ENCODE measurements at regions not wholly inside any gene's neighbourhood (a gene's known extent, or its start where the extent isn't known, plus 50 kb on each side); places are given as distances from the start of the nearest gene placed in this dataset.

DNA sequence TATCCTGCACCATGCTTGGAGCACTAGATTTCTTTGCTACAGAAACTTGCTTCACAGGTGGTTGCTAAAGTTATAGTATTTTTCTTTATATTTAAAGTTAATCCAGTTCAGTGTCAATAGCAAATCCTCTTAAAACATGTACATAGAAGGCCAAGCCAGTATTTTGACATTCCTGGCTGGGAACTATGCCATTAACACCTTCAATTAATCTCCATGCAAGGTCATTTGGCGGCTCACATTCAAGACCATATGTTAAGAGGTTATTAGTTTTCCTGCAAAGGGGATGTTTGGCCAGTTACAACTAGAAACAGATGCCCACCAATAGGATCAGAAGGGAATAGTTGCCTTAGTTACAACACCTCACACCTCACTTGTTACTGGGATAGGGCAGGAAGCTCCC is 261.3 kb upstream of the MEIS1 start:
- WGBS, 2 experiments (ENCODE audit: extremely low coverage in 1 of 2, insufficient coverage in 1 of 2, insufficient read length in 1 of 2, insufficient replicate concordance in 2 of 2, low coverage in 1 of 2, low lambda C conversion rate in 2 of 2, missing lambda C conversion rate in 1 of 2) = 90% methylated on average over 1 of the region's 1 CpG; no CpG with 5 or more reads in 1 of the 2 experiments
- H3K79me1 ChIP-seq (ENCODE audit: low read depth, low read length) = no peaks in the 10 kb centered on the region
- ChIA-PET POLR2A (ENCODE audit: partially characterized antibody) (interaction anchor here (0.6 kb wide), 1 partner anchor 29 kb away, joined by 3 read pairs; no protein-coding TSS in a partner anchor), CTCF (ENCODE audit: partially characterized antibody) (no interaction called here)
- H2BK5ac ChIP-seq (ENCODE audit: low read depth, low read length) = no peak overlapping the region
- no peak overlapping the region for H3K56ac ChIP-seq (replicated peaks; ENCODE audit: insufficient read length, low read depth, low read length)
- no peak overlapping the region for H2BK20ac ChIP-seq (ENCODE audit: low read length)
- peaks cover 7 to 9% of the 10 kb centered on the region in 2 experiments for H3K9me3 ChIP-seq (ENCODE audit: insufficient read depth in 2 of 2, low read depth in 1 of 2, low read length in 1 of 2)
- no peaks in the 10 kb centered on the region for H3K27me3 ChIP-seq (replicated peaks in 1 of 4; ENCODE audit: control insufficient read depth in 3 of 4, extremely low read depth in 1 of 4, insufficient read depth in 3 of 4, low read length in 3 of 4)
- no peaks in the 10 kb centered on the region; the same call in 1 of the 2 replicates for H3K23me2 ChIP-seq (ENCODE audit: low read depth, low read length)
- FAIRE-seq (no peak), DNase-seq (ENCODE audit: low read depth in 1 of 2, low spot score in 2 of 2) (no peak)
- H3K18ac ChIP-seq (ENCODE audit: extremely low read depth, low read length) = no peak overlapping the region
- no peak overlapping the region for H3K4me2 ChIP-seq (ENCODE audit: insufficient read depth in 1 of 2, low read depth in 2 of 2, low read length in 2 of 2)
- no peak overlapping the region for H3K4ac ChIP-seq (replicated peaks; ENCODE audit: insufficient read length, low read depth, low read length)
- no peak overlapping the region for H4K91ac ChIP-seq (replicated peaks; ENCODE audit: insufficient read length, low read length)
- no peak overlapping the region for H2BK120ac ChIP-seq (replicated peaks; ENCODE audit: low read depth, low read length)
- no peaks in the 10 kb centered on the region for H3K79me2 ChIP-seq (ENCODE audit: control insufficient read depth in 1 of 2, insufficient read depth in 2 of 2, low read length in 2 of 2)
- H3K27ac ChIP-seq (ENCODE audit: low read depth, low read length) = no peak overlapping the region
- H4K8ac ChIP-seq (ENCODE audit: extremely low read depth, insufficient read depth, low read length) = no peak overlapping the region
- H3K36me3 ChIP-seq (ENCODE audit: control insufficient read depth in 2 of 4, insufficient read depth in 4 of 4, low read length in 3 of 4) = no peaks in the 10 kb centered on the region
- no peak overlapping the region for H3K4me3 ChIP-seq (ENCODE audit: extremely low read depth in 1 of 4, insufficient read depth in 2 of 4, low read depth in 3 of 4, low read length in 4 of 4)
- no peak overlapping the region for H4K5ac ChIP-seq (ENCODE audit: insufficient read length, low read depth, low read length)
- no peak overlapping the region for H3K23ac ChIP-seq (ENCODE audit: insufficient read length)
- TF ChIP-seq POLR2A (IDR thresholded peaks at IDR 0.05; ENCODE audit: control extremely low read depth in 1 of 2, low read depth in 2 of 2, low read length in 2 of 2) = no peak
- TF ChIP-seq JUN (IDR thresholded peaks at IDR 0.05; ENCODE audit: low read depth, low read length) = no peak
- no peak for TF ChIP-seq RAD21 (IDR thresholded peaks at IDR 0.05 in 1 of 2, conservative IDR thresholded peaks at IDR 0.05 in 1 of 2; ENCODE audit: low read depth in 2 of 2, low read length in 2 of 2)
- H2AFZ ChIP-seq (ENCODE audit: low read length) = no peak overlapping the region
- H2BK12ac ChIP-seq (ENCODE audit: low read depth, low read length) = no peak overlapping the region
- H2AK5ac ChIP-seq (ENCODE audit: low read depth, low read length) = no peak overlapping the region
- no peak overlapping the region for H3K14ac ChIP-seq (ENCODE audit: insufficient read length)
- no peak overlapping the region for H3K9ac ChIP-seq (replicated peaks in 1 of 4; ENCODE audit: extremely low read depth in 1 of 4, low read depth in 3 of 4, low read length in 3 of 4)
- peaks cover 0 to 5% (median 0%) of the 10 kb centered on the region in 4 experiments; a peak in 1 of 7 replicates for H3K4me1 ChIP-seq (replicated peaks in 1 of 4; ENCODE audit: control insufficient read depth in 3 of 4, insufficient read depth in 4 of 4, low read length in 3 of 4)
- no peaks in the 10 kb centered on the region for H4K20me1 ChIP-seq (replicated peaks in 1 of 2; ENCODE audit: control insufficient read depth in 1 of 2, insufficient read depth in 2 of 2, low read length in 2 of 2)
- no peak overlapping the region for H2BK15ac ChIP-seq (ENCODE audit: low read length)
